22Rv1 (cell line): ENCODE measurements at regions not wholly inside any gene's neighbourhood (a gene's known extent, or its start where the extent isn't known, plus 50 kb on each side); places are given as distances from the start of the nearest gene placed in this dataset.

Experiments
- H3K27ac ChIP-seq: fragments of 450-650 bp; 2 replicates; pipeline ENCODE4 v1.5.1; 2017
- CTCF ChIP-seq: fragments of 450-650 bp; IDR thresholded peaks from 2 replicates; pipeline ENCODE4 v1.5.1; 2017; ENCODE audit warnings: mild to moderate bottlenecking
- ZFX ChIP-seq: fragments of 450-650 bp; IDR thresholded peaks from 2 replicates; pipeline ENCODE4 v1.6.1; 2017; ENCODE audit warnings: antibody characterized with exemption, borderline replicate concordance

- H3K27ac ChIP-seq = no peak overlapping the region
- TF ChIP-seq ZFX = no peak
- no peak for TF ChIP-seq CTCF
Measured at GRCh38 chr11:87942786-87943185, 232.5 kb downstream of the RAB38 start.

GRCh38 chr11:87934182-87934581, 241.1 kb downstream of the RAB38 start:
- TF ChIP-seq CTCF (no peak), ZFX (no peak)
- H3K27ac ChIP-seq = no peak overlapping the region

DNA sequence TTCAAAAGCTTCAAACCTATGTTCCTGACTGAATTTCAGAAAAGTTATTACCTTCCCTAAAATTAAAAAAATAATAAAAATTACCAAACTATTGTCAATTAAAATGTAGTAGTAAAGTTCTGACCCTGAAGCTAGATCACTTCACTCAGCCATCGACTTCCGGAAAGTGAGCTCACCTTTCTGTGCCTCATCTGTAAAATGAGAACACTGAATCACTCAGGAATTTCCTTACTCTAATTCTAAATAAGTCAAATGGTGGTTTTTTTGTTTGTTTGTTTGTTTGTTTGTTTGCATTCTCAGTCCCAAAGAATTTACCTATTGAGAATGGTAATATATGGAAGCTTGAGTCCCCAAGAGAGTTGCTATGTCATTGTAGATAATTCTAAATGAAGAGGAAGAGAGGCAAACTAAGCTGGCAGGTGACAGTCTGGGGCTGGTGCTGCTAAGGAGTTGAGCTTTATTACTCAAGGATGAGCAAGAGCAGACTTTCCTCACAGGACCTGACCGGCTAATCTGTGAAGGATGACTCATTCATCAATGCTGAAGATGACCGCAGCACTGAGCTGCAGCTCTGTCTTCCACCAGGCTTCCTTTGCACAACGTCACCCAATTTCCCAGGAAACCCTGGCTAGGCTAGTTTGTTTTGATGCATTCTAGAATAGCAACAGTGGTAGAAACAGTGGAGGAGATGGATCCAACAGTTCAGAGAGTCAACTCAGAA, 248.8 kb downstream of the RAB38 start:
- no peak for TF ChIP-seq ZFX
- TF ChIP-seq CTCF = no peak

DNA sequence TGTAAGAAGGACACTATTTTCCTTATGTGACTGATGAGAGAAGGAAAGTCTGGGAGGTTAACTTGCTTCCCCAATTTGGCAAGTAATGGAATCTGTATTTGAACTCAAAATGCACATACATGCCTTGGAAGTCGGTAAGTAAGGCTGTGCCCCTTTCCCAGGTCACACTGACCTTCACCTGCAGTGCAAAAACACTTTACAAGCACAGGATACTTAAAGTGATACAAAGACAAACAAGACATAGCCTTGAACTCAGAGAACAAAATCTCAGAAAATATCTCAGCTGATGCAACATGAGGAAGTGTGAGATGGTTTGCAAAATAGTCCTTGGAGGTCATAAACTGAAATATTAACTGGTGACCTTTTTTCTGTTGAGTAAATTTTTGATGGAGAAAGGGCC, 251.1 kb downstream of the RAB38 start:
- TF ChIP-seq CTCF = no peak
- TF ChIP-seq ZFX = no peak
- no peak overlapping the region for H3K27ac ChIP-seq

More for the DNA sequence above, 248.8 kb downstream of the RAB38 start:
- no peak overlapping the region for H3K27ac ChIP-seq

DNA sequence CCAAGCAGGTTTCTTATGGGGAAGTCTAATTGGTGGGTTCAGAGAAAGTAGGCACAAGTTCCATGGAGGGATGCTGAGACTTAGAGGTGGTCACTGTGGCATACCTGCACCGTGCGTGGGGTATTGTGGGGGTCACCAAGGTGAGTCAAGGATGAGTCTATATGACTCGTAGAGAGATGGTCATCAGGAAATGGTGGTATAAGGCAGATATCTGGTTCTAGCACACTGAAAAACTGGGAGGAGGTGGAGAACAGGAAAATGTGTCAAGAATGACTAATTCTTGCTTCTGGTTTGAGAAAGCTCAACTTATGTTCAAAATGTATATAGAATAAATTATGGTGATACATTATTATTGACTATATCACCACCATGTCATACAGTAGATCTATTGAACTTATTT, 258.1 kb downstream of the RAB38 start:
- TF ChIP-seq CTCF = no peak
- no peak for TF ChIP-seq ZFX

DNA sequence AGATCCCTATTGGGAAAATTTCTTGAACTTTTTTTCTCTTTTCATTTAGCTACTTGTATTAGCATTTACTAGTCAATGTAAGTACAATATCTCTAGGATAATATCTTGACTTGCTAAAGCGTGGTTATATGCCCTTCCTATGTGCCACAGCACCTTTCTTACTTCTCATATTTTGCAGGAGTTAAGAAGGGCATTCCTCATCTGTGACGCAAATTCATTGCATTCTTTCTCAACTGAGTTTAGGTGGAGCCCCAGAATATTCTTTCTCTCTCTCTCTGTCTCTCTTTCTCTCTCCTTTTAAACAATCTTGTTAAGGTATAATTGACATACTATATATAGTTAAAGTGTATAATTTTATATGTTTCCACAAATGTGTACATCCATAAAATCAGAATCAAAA, 266.1 kb downstream of the RAB38 start:
- TF ChIP-seq ZFX (no peak), CTCF (no peak)
- H3K27ac ChIP-seq = no peak overlapping the region

More for the DNA sequence above, 258.1 kb downstream of the RAB38 start:
- no peak overlapping the region for H3K27ac ChIP-seq

- no peak overlapping the region for H3K27ac ChIP-seq
- TF ChIP-seq ZFX (no peak), CTCF (no peak)
Measured at GRCh38 chr11:87908086-87908485, 267.2 kb downstream of the RAB38 start.
